Cardiac muscle cell (in vitro differentiated cells and primary cell): ENCODE measurements at regions not wholly inside any gene's neighbourhood (a gene's known extent, or its start where the extent isn't known, plus 50 kb on each side); places are given as distances from the start of the nearest gene placed in this dataset.
"Not testable (repeated sequence)": the region's sequence is repeated elsewhere in the genome, so short reads cannot be mapped to it uniquely, and the experiment has no call there.

Experiments
- DNase-seq, 2 donors: peaks; one replicate each; pipeline versions ENCODE4 v3.0.0 to v3.0.0-alpha.2; 2010 to 2017; ENCODE audit warnings: low read depth in 1 of 2, low spot score in 1 of 2
- H3K27ac ChIP-seq: fragments of 200-600 bp; sonication (generic); 2 replicates; pipeline ENCODE4 v1.5.1; 2016
- H3K27me3 ChIP-seq: fragments of 200-600 bp; sonication (generic); 2 replicates; pipeline ENCODE4 v1.6.0; 2016; ENCODE audit warnings: control low read depth
- H3K36me3 ChIP-seq: fragments of 200-600 bp; sonication (generic); 2 replicates; pipeline ENCODE4 v1.5.1; 2016; ENCODE audit warnings: control low read depth
- H3K4me1 ChIP-seq: fragments of 200-600 bp; sonication (generic); 2 replicates; pipeline ENCODE4 v1.8.1; 2017; ENCODE audit warnings: low read depth, mild to moderate bottlenecking, mixed run types
- H3K4me3 ChIP-seq: fragments of 200-600 bp; sonication (generic); 2 replicates; pipeline ENCODE4 v1.5.1; 2016; ENCODE audit warnings: mild to moderate bottlenecking
- H3K9me3 ChIP-seq: fragments of 200-600 bp; sonication (generic); 2 replicates; pipeline ENCODE4 v1.5.1; 2017; ENCODE audit warnings: low read depth, mild to moderate bottlenecking, control low read depth
- TF ChIP-seq, protein P1 (sequence below): IDR thresholded peaks from 2 replicates; pipeline ENCODE4 v1.5.1; 2012; ENCODE audit warnings: low read depth, mild to moderate bottlenecking, low read length

DNA sequence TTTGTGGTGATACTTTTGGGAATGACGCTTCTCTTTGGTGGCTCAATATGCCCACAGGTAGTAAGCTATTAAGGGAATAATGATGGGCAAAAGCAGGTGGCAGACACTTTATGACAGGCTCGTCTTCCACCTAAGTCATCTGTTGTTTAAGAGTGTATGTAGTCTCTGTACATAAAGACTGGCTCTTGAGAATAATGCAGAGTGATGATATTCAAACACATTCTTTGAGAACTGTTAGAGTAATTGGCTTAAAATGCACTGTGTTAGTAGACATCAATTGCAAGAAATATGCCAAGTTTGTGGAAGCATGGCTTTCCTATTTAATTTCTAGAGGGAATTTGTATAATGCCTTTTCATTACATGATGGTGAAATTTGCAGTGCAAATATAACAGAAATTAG is 694.8 kb upstream of the MIS18BP1 start:
- no peak for DNase-seq
- H3K27me3 ChIP-seq = no peaks in the 10 kb centered on the region
- H3K4me3 ChIP-seq = no peak overlapping the region
- TF ChIP-seq, protein P1, sequence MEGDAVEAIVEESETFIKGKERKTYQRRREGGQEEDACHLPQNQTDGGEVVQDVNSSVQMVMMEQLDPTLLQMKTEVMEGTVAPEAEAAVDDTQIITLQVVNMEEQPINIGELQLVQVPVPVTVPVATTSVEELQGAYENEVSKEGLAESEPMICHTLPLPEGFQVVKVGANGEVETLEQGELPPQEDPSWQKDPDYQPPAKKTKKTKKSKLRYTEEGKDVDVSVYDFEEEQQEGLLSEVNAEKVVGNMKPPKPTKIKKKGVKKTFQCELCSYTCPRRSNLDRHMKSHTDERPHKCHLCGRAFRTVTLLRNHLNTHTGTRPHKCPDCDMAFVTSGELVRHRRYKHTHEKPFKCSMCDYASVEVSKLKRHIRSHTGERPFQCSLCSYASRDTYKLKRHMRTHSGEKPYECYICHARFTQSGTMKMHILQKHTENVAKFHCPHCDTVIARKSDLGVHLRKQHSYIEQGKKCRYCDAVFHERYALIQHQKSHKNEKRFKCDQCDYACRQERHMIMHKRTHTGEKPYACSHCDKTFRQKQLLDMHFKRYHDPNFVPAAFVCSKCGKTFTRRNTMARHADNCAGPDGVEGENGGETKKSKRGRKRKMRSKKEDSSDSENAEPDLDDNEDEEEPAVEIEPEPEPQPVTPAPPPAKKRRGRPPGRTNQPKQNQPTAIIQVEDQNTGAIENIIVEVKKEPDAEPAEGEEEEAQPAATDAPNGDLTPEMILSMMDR = no peak
- H3K27ac ChIP-seq = no peak overlapping the region
- no peaks in the 10 kb centered on the region for H3K9me3 ChIP-seq
- H3K4me1 ChIP-seq = no peaks in the 10 kb centered on the region
- H3K36me3 ChIP-seq = no peaks in the 10 kb centered on the region

DNA sequence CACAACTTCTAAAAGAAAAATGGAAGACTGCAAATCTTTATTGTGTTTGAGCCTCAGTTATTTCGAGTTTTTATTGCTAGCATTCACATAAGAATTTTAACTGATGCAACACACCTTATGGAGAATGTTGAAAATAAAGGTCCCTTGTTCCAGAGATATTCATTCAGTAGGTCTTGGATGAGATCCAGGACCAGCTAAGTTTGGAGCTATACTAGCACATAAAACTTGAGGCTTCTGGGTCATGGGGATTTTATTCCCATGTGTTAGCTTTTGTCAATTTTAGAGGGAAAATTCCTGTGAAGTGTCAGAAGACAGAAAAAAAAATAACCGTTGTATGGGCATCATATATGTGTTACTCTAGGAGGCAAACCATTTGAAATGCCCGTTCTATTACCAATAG is 693.2 kb upstream of the MIS18BP1 start:
- Histone ChIP-seq H3K4me3 (no peak overlapping the region), H3K9me3 (no peaks in the 10 kb centered on the region), H3K36me3 (no peaks in the 10 kb centered on the region), H3K4me1 (no peaks in the 10 kb centered on the region), H3K27me3 (no peaks in the 10 kb centered on the region), H3K27ac (no peak overlapping the region)
- no peak for DNase-seq
- TF ChIP-seq, protein P1 = no peak

DNA sequence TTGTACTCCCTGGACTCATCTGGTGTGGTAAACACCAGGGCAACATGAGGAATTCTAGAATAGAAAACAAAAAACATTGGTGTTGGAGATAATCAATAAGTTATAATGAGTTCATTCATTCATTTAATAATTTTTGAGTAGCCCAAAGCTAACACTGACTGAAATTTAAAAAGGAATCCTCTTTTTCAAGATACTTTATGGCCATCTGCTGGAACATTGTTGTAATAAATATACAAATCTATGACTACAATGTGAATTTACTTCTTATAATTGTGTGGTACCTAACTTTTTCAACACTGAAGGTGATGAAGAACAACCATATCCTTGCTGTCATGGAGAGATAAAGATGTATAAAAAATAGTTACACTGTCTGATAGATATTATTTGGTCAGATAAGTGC is 687.3 kb upstream of the MIS18BP1 start:
- H3K36me3 ChIP-seq = no peaks in the 10 kb centered on the region
- DNase-seq = no peak

DNA sequence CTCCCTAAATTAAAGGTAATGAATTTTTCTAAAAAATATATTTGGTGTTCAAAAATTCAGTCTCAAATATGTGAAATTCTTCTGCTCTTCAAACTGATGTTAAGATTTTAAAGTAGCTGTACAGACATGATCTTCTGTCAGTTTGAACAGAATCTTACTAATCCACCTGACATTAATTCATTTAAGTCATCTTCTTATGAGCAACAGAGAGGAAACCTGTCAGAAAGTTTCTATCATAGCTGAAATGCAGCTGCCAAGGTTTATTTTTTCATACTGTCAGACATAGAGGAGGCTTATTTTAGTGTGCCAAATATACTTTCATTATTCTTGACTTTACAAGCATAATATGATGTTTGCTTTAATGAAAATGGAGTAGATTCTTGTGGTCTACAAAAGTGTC is 686.6 kb upstream of the MIS18BP1 start:
- Histone ChIP-seq H3K4me1 (no peaks in the 10 kb centered on the region), H3K4me3 (no peak overlapping the region), H3K36me3 (no peaks in the 10 kb centered on the region), H3K27ac (no peak overlapping the region), H3K27me3 (no peaks in the 10 kb centered on the region), H3K9me3 (no peaks in the 10 kb centered on the region)
- no peak for DNase-seq
- TF ChIP-seq, protein P1 = no peak

More for the DNA sequence above, 687.3 kb upstream of the MIS18BP1 start:
- no peaks in the 10 kb centered on the region for H3K27me3 ChIP-seq
- TF ChIP-seq, protein P1 = no peak
- no peaks in the 10 kb centered on the region for H3K4me1 ChIP-seq
- no peak overlapping the region for H3K4me3 ChIP-seq
- no peaks in the 10 kb centered on the region for H3K9me3 ChIP-seq
- H3K27ac ChIP-seq = no peak overlapping the region

DNA sequence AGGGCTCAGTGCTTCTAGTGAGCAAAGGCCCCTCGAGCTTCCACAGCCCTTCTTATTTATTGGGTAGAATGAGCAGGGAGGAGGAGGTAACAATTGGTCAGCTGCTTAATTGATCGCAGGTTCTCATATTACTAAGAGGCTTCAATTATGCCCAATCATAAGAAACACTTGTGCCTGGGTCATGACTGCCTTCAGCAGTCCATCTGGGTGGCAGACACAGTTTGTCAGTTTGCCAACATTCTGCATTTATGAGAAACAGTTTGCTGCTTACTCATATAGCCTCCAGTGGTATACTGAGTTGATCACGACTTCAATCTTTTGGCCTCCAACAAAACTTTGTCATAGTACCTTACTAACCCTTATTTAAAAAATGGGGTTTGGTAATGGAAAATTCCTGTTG is 667.0 kb upstream of the MIS18BP1 start:
- H3K27ac ChIP-seq, H3K27me3 ChIP-seq, DNase-seq, H3K36me3 ChIP-seq, H3K9me3 ChIP-seq, H3K4me1 ChIP-seq, H3K4me3 ChIP-seq: not testable (repeated sequence)

DNA sequence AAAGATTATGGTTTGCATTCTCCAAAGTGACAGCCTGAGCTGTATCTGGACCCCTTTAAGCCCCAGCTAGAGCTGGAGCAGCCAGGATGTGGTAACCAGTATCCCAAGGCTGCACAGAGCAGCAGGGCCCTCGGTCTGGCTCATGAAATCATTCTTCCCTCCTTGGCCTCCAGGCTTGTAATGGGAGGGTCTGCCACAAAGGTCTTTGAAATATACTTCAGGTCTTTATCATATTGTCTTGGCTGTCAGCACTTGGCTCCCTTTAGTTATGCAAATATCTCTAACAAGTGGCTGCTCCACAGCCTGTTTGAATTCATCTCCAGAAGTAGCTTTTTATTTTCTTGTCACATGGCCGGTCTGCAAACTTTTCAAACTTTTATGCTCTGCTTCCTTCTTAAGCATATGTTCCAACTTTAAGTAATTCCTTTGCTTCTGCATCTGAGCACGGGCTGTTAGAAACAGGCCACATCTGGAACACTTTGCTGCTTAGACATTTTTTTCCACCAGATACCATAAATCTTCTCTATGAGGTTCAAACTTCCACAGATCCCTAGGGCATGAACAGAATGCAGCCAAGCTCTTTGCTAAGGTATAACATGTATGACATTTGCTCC is 663.4 kb upstream of the MIS18BP1 start:
- TF ChIP-seq, protein P1 = no peak
- Histone ChIP-seq H3K27ac (no peak overlapping the region), H3K27me3 (no peaks in the 10 kb centered on the region), H3K4me3 (no peak overlapping the region), H3K36me3 (no peaks in the 10 kb centered on the region), H3K9me3 (no peaks in the 10 kb centered on the region), H3K4me1 (no peaks in the 10 kb centered on the region)
- DNase-seq = no peak
